SW 1271 (cell line): ENCODE measurements at regions not wholly inside any gene's neighbourhood (a gene's known extent, or its start where the extent isn't known, plus 50 kb on each side); places are given as distances from the start of the nearest gene placed in this dataset.
A peak's percentile ranks its signal among the peaks of the same experiment; 100 is the strongest.

Experiments
- DNase-seq, 2 experiments: peaks; one replicate each; lab custom pipeline; 2025; lab: John Stamatoyannopoulos, UW

DNA sequence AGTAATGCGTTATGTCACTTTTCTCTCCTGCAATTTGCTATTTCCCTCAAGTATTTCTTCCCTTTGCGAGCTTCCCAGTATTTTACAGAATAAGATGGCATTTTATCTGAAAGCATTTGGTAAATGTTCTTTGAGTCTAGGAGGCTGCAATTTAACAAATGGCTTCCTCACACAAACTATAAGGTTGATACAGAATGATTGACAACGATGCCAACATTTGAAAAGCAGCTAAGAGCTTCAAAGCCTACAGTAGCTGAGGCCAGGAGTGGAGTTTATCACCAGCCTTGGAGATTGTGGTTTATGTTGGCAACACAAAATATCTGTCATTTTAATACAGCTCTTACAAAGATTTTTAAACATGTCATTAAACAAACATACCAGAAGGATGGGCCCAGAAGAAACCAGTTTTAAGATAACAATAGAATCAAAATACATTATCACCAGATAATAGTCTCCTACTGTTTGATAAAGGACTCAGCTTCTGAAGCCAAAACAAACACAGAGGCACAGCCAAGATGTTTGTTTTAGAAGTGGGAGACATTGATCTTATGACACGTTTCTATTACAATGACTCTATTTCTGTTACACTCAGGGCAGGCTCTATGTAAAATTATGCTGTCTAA, 711.4 kb upstream of the ACVR2A start:
- no peak for DNase-seq

DNA sequence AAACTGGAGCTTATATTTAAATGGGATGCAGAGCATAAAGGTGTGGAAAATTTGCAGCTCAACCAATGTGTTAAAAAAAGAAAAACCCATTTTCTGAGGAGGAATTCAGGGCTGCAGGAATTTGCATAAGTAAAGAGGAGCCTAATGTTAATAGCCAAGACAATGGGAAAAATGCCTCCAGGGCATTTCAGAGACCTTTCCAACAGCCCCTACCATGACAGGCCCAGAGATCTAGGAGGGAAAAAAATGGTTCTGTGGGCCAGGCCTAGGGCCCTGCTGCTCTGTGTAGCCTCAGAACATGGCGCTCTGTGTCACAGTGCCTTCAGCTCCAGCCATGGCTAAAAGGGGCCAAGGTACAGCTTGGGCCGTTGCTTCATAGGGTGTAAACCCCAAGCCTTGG, 719.7 kb upstream of the ACVR2A start:
- no peak for DNase-seq

DNA sequence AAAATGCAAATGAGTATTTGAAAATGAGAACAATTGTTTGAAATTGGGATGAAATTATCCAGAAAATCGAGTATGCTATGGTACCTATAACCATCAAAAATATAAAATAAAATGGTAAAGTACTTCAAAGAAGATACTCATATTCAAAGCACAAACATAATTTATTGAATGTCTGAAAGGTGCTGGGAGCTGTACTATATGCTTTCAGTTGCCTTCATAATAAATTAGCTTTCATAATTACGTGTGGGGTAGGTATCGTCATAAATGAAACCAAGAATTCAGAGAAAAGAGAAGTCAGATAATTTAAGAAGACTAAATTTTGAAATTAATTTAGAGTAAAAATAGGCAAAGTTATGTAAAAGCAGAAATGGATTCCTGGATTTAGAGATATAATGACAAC, 721.9 kb upstream of the ACVR2A start:
- DNase-seq, result no peak

DNA sequence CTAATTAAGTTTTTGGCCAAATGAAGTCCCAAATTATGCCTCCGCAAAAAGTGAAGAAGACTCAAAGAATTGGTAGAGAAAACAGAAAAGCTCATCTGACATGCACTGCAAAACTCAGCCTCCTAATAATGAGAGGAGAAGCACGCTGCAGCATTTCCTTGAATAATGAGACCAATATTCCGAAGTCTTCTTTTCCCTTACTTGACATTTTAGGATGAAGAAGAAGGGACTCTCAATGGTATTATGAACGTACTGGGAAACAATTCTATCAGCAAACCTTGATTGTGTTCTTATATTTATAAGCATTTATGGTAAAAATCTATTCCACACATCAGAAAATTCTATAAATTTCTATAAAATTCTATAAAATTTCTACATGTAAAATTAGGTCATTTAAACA, 733.9 kb upstream of the ACVR2A start:
- DNase-seq, result no peak

DNA sequence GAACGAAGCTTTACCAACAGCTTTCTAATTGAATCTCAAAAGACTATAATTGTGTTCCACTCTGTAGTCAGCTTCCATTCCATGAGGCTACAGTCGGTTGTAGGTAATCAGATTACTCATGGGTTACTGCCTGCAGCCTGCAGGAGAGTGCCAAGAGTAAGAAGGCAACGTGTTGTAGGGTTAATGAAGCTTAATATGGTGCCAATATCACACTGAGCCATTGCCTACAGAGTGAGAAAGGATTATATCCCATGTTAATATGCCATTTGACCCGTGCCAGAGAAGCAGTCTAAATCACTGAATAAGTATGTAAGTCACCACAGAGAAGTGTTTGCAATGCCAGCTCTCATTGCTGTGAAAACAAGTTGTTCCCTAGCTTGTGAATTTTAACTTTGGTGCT, 734.5 kb upstream of the ACVR2A start:
- no peak for DNase-seq

DNA sequence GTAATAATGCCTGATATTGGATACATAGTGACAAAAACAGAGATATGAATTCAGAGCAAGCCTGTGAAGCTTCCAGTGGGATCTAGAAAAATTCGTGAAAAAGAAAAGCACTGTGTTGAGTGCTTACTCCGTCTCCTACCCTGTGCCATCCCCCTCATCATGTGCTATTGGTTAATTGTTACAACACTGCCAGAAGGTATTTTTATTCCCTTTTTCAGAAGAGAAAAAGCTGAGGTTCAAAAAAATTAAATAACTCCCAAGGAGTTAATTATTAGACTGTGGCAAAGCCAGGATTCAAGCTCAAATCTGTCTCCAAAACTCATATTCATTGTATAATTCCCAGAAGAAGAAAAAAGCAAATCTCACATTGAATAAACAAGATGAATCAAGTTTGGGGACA, 735.5 kb upstream of the ACVR2A start:
- no peak for DNase-seq

DNA sequence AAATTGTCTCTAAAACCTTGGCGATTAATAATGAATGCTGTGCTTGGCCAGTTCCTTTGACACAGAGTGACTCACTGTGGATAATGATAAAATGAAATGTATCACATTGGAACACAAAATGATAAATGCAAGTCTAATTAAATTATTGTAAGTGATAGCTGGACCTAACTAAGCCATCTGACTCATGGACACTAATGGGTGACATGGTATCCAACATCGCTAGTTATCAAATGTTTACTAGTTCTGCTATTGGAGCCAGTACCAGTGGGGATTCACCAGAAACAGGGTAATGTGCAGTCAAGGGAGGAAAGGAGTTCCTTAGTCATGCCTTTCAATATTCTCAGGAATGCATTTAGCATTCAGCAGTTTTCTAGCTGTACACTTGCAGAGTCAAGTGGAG, 736.3 kb upstream of the ACVR2A start:
- DNase-seq, result no peak

DNA sequence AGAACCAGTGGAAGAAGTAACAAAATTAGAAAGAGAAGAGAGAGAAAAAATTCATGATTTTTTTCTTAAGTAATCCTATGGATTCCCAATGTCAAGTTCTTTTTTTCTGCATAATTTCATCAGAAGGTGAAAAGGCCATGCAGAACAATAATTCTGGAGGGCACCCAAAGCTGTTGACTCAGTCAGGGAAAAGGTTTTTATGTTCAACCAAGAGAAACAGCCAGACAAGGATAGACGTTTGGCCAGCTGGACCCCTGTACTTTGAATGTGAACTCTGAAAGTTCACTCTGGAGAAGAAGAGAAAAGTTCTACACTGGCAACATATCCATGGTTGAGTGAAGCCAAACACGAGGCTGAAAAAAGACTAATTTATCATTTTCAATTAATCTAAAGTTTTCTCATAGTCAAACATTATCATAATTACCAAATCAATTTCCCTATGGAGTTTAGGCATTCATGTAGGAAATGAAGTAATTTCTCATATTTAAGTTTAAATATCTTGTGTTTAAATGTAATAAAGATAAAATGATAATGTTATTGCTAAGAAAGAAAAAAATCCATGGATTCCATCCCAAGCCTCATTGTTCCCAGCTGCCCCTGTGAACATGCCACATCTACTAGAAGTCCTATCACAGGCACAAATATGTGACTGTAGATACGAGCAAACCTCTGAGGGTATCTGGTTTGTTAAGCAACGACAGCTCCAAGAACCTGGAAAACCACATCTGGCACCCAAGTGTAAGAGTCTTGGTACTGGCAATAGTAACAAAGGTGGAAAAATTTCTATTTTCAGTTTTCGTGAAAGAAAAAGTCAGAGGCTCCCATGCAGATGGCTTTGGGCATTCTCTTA, 742.7 kb upstream of the ACVR2A start:
- DNase-seq, result no peak

DNA sequence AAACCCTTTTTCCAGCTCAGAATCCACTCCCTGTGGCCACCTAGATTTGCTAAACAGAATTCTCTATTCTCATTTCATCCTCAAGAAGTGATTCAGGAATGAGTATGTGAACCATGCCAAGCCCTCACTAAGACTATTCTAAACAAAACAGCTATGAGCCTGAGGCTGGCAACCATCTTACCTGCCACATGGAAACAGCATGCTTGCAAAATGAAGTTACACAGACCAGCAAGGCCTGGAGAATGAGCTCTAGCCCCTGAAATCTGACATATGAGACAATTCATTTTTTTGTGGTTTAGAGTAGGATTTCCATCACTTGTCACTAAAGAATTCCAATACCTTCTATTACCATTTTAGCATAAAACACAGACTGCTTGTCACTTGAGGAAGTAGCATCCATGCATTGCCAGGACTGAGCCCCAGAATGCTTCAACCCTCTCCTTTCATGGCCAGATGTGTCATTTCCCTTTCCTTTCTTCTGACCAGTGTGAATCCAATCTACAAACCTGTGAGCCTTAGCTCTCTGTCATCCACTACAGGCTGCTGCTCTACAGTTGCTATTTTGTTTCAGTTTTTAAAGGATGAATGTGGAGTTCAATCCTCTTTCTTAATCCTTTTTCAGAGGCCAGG, 744.3 kb upstream of the ACVR2A start:
- no peak for DNase-seq

DNA sequence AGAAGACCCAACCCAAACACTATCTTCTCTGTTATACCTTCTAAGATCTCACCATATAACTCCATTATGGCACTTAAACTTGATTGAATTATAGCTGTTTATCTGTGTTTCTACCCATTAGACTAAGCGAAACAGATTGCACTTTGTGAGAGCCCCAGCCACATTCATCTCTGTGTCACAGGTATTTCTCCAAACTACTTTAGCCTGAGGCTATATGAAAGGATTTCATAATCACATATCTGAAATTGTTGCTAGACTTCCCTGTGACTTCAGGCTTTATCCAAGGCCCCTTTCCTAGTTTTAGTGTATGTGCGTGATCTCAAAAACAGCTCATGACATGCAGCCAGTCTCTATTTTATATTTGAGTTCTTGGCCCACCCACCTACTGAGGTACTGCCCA, 745.0 kb upstream of the ACVR2A start:
- no peak for DNase-seq

DNA sequence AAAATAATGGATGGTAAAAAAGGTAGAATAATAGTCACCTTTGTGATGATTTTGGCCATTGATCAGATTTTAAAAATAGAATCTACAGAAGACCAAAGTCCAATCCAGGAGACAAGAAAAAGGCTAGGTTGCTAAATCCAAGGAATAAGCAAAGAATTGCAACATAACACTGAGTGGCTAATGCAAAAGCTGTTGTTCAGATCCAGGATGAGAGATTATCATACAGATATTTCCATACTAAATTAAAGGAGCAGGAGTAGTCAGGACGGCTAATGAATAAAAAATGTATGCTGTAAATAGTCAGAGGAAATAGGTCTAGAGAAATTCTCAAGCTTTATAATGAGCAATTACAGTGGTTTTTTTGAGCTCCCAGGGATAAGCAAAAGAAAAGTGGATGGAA, 745.9 kb upstream of the ACVR2A start:
- DNase-seq, result no peak

DNA sequence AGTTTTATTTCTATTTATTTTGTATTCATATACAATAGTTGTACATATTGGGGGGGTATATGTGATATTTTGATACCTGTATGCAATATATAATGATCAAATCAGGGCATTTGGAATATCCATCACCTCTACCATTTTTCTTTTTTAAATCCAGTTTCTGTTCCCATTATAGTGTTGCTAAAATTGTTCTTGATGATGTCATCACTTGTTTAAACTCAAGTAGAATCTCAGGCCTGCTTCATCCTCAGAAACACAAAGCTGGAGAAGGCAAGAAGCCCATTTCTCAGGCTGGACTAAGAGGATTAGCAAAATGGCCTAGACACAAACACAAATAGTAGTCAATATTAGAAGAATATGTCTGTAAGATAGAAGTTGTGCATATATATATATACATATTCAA, 747.1 kb upstream of the ACVR2A start:
- no peak for DNase-seq

DNA sequence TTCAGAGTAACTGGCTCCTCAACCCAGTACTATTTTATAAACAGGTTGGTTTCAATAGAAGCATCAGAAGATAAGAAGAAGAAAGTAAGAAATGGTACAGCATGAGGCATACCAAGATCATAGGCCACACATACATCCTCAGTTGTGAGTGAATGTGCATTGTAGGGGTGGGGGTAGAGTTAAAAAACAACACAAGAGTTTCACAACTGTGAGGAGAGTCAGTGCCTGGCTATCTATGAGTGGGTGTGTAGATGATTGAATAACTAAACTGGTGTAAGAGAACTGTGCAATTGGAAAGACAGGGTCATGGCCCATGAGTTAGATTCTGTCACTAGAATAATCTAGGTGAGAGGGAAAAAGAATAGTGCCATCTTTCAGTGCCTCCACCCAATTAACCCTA, 748.2 kb upstream of the ACVR2A start:
- DNase-seq, result no peak

DNA sequence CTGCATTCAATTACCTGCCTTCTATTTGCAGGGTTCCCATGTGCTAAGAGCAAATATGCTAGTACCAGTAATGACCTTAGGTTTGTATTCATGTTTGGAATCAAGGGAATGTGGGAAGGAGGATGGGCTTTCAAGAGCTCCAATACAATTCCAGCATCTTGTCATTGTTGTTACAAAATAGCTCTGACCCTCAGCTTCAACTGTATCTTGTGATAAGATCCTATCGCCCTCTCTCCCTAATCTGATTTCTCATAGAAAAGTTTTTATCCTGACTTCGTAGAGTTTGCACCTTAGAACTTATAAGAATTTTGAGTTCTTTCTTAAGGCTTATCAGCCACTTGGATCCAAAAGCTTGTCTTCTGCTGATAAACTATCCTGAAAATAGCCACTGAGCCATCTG, 749.5 kb upstream of the ACVR2A start:
- no peak for DNase-seq

DNA sequence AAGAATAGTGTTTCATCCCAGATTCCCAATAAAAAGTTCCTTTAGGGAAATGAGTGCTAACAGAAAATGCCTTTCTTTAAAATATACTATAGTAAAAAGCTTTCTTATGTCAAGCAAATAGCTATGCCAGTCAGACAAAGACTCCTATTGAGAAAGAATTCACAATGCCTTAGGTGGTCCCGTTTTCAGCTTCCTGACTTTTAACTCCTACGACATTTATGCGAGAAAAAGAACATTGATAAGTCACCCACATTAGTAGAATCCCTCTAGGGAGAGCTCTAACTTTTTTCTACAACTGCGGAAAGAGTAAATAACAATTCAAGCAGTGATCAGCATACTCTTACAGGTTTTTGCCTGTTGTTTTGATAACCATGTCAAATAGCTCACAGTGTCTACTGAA, 750.8 kb upstream of the ACVR2A start:
- DNase-seq, result no peak

DNA sequence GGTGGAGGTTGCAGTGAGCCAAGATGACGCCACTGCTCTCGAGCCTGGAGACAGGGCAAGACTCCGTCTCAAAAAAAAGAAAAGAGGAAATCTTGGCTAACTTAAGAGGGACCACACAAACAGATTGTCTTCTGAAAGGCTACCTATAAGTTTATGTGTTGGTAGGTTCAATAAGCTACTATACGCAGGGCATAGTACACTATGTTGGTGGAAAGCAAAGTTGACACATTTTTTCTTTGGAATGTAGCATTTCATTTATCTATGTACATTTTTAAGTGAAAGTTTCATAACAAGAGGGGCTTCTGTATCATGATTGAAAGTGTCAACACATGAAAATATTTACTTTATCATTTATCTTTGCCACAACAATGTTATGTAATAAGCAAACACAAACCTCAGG, 752.6 kb upstream of the ACVR2A start:
- DNase-seq, result no peak

DNA sequence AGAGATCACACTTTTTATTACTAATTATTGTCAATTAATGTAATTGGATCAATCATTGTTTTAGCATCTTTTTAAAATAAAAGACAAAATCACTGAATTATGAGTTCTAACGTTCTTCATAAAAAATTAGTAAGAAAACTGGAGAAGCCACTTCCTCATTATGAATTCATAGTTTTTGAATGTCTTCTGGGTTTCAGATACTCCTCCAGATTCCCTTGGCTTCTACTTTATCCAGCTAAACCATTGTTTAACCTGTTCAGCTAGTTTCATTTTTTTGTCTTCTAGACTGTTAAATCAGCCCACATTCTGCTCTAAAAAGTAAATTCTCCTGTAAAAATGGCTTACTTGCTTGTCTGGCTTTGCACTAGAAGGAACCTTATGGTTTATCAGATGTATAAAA, 753.4 kb upstream of the ACVR2A start:
- no peak for DNase-seq

DNA sequence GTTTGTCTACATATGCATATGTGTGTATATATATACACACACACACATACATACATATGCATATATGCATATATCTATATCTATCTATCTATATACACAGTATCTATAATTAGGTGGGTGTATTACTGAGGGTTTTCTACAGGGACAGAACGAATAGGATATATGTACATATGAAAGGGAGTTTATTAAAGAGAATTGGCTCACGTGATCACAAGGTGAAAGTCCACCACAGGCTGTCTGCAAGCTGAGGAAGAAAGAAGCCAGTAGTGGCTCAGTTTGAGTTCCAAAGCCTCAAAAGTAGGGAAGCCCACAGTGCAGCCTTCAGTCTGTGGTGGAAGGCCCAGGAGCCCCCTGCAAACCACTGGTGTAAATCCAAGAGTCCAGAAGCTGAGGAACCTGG, 756.0 kb upstream of the ACVR2A start:
- no peak for DNase-seq

DNA sequence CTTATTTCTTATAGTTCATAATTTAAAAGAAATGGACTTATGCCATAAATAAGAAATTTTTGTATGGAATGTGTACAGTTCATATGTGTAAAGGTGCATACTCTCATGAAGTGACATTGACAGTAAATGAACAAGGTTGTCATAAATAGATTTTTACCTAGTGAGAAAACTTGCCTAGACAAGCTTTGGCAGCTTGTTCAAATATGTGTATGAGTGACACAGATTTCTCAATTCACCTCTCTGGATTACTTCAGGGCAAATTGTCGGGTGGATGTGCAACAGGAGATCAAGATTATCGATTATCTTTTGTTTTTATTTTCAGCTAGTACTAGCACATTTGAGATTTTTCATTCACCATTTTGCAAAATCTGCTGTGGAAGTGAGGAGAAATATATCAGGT, 758.1 kb upstream of the ACVR2A start:
- no peak for DNase-seq

DNA sequence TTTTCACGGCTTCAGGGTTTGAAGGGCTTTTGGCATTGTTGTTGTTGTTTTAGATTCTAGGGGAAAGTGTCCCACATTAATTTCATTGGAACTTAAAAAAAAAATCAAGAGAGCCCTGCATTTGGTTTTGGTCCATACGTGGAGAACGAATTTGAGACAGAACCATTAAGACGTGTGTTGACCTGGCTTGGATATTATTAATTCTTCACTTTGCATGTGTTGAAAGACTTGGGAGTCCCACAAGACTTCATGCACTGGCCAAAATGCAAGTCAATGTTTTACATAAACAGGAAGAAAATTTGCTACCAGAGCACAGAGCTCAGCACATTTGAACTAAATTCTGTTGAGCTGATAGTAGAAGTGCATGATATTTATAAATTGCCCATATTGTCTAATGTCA, 761.2 kb upstream of the ACVR2A start:
- DNase-seq, result no peak

DNA sequence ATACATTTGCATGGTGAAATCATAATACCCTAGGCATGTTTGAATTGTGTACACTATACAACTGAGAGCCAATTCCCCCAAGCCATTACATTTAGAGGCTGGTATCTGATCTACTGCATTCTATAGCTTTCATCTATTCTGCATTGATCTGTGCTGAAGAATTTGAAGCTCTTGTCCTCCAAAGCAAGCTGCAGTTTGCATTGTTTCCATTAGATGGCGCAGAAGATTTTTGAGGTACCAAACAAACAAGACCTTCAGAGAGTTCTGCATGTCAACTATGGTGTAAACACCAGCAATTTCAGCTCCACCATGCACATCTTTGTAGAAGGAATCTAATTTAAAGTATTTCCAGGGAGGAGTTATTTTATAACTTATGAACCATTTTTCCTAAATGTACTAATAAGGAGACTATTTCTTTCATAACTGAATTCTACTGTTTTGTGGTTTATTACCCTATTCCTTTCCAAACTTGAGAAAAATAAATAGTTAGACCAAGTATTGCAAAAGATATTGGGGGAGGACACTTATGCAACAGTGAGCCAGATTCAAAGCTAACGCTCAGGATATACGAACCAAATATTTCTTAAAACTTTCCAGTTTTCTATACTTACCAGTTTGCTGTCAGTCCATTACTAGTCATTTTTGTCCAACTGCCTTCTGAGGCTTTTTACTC, 761.8 kb upstream of the ACVR2A start:
- DNase-seq, result peak in 1 of 2 experiments; percentile 41

DNA sequence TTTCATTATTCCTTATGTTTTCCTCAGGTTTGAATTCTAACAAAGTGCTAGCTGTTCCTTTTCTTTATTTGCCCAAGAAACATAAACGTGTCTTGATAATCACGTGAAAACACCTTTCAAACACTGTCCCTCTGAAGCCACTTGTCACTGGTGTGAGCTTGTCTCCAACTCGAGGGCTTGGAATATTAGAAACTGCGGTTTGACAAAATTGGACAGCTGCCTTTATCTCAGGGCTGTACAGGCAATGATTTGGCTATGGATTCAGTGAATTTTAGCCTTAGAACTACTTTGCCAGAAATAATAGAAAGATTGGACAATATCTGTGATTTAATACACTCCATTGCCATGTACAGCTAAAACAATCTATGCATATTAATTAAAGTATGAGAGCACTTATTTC, 763.0 kb upstream of the ACVR2A start:
- DNase-seq, result no peak

DNA sequence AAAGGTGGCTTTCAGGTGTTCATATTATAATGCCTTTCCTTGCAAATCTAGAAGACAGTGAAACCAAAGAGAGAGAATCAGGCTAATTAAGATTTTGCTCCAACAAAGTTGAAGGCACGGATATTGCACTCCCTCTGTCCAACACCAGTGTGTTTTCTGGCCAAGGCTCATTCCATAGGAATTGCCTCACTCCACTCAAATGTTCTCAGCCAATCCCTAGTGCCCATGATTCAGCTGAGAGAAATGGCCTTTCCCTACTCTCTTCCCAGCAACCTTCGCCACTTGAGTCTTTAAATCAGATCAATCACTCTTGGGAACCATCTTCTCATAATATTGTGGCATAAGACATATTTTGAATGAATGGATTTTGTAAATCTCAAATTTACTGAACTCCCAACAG, 768.2 kb upstream of the ACVR2A start:
- no peak for DNase-seq
